HG03139 (cell line): ENCODE measurements at regions not wholly inside any gene's neighbourhood (a gene's known extent, or its start where the extent isn't known, plus 50 kb on each side); places are given as distances from the start of the nearest gene placed in this dataset.
"Not testable (repeated sequence)": the region's sequence is repeated elsewhere in the genome, so short reads cannot be mapped to it uniquely, and the experiment has no call there.

Experiments used
- ATAC-seq: cut with Tn5 transposase; IDR thresholded peaks from one replicate; pipeline ENCODE4 v1.9.1; 2021; ENCODE audit not compliant: unreplicated experiment

DNA sequence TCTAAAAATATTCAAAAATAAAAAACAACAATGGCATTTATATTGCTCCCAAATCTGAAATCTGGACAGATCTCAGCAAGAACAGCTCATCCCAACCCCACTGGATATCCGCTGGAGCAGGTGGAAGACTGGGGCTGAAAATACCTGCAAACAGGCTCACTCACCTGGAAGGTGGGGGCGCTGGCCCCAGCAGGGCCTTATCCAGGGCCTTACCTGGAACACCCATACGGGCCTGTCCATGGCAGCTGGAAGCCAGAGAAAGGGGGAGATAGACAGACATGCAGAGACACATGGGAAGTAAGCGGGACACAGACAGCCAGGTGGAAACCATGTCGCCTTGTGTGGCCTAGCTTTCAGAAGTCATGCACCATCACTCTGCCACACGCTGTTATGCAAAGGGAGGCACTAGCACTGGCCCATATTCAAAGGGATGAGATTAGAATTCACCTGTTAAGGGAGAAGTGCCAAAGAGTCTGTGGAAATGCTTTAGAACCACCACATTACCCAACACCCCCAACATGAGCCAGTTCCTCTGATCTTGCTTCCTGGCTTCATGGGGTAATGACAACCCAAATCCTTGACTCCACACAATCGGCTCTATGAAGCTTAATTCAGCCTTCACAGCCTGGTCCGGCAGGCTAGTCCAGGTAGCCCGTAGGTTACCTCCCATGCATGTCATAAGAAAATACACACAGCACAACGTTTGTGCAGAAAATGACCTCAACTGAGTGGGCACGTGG lies 99.0 kb upstream of the CDYL start:
- ATAC-seq: no peak

DNA sequence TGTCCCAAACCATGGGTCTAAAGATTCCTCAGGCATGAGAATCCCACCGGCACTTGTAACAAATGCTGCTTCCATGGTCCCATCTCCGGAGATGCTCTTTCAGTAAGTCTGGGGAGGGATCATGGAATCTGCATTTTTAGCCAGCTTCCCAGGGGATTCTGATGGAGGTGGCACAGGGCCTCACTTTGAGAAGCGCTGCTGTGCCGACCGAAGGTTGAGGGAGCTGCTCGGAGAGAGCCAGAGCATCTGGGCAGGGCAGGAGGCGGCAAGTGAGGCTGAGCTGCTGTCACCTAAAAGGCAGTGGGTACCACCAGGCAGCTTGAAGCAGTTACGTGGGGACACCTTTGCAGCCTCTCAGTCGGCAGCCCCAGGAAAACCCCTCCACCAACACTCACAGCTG lies 100.2 kb upstream of the CDYL start:
- no peak for ATAC-seq

DNA sequence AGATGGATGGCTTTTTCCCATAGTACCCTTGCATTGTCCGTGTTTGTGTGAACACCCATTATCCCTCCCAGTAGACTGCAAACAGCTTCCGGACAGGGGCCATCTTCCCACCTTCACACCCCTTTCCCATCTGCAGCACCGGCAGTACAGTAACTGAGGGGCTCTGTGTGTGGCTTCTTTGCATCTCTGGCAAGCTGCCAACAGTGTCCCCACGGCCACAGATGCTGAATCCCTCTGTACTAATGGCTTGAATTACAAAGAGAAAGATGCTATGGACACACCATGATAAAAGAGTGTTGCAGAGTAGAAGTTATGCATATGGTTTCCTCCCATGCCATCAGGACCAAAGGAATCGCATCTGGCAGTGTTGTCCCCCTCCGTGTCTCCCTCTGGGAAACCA lies 101.1 kb upstream of the CDYL start:
- ATAC-seq: no peak

DNA sequence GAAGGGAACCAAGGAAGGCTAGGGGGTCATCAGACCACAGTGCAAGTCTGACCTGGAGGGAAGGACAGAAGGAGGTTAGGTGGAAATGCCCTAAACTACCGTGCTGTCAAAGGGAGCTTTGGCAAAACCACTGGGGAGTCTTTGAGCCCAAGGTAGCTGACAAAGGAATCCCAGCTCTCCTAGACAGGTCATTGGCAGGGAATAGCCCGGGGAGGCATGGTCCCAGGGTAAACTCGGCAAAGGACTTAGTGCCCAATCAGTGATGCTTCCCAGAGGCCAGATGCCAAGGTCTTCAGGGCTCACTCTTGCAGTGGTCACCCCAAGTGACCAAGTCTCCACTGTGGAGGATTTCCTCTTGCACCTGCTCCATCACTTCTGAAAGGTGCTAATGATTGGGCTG lies 102.3 kb upstream of the CDYL start:
- no peak for ATAC-seq

DNA sequence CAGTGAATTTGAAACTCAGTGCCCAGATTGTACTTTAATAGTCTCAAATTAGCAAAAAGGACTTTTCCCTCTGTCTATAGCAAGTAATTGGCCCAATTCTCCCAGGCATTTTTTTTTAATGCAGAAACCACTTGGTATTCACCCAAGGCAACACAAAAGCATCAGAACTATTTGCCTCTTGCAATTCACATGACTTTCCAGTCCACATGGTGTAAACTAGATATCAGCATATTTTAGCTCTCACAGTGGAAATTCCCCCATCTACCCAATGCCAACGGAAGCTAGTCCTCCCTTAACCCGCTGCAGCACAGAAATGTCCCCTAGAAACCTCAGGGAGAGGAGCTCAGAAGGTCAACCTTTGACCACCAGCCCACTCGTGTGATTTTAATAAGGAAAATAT lies 103.4 kb upstream of the CDYL start:
- no peak for ATAC-seq

DNA sequence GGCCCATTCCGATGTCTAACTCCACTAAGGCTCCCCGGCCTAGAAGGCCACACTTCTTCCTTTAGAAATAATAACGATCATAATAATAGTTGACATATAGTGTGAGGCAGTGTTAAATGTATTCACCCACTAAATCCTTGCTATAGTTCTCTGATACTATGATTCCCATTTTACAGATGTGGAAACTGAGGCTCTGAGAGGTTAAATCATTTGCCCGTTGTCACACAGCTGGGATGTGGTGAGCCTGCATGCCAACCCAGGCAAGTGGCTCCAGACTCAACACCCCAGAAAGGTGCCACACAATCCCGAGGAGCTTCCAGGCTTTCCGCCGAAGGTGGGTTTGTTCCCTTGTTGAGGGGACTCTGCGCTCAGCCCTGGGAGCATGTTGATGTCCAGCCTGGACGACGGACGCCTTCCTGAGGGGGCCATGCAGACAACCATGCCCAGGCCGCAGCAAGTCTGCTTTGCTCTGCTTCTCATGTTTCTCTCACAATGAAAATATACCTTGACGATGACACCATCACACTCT lies 104.6 kb upstream of the CDYL start:
- ATAC-seq: no peak

DNA sequence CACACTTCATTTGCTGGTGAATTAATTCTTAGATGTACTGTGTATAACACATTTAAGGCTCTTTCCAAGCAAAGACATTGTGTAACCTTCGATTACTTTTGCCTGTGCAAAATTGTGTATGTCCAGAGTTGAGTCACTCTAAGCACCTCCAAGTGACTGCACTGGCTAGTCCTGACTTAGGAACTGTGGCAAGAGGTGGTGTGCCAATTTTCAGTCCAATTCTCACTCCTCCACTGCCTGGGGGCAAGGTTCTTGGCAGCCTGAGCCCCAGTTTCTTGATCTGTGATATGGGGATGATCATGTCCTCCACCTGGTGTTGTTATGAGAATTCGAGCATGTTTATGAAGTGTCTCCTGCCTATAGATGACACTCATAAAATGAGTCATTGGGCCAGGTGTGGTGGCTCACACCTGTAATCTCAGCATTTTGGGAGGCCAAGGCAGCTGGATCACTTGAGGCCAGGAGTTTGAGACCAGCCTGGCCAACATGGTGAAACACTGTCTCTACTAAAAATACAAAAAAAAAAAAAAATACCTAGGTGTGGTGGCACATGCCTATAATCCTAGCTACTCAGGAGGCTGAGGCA lies 105.3 kb upstream of the CDYL start:
- no peak for ATAC-seq

DNA sequence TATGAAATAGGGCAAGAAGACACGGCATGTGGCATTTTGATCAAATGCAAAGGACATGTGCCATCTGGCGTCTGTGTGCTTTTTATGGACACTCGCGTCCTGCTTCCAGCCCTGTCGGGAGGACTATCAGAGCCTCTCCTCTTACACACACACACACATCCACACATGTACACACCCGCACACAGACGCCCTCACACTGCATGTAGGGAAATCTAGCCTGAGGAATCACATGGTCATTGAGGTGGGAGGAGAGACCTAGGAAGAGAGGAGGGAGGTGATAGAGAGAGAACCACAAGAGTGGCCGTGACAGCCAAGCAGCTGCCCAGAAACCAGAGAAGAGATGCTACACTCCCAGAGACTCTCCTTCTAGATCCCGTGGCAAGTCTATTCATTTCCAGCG lies 105.9 kb upstream of the CDYL start:
- ATAC-seq: no peak

DNA sequence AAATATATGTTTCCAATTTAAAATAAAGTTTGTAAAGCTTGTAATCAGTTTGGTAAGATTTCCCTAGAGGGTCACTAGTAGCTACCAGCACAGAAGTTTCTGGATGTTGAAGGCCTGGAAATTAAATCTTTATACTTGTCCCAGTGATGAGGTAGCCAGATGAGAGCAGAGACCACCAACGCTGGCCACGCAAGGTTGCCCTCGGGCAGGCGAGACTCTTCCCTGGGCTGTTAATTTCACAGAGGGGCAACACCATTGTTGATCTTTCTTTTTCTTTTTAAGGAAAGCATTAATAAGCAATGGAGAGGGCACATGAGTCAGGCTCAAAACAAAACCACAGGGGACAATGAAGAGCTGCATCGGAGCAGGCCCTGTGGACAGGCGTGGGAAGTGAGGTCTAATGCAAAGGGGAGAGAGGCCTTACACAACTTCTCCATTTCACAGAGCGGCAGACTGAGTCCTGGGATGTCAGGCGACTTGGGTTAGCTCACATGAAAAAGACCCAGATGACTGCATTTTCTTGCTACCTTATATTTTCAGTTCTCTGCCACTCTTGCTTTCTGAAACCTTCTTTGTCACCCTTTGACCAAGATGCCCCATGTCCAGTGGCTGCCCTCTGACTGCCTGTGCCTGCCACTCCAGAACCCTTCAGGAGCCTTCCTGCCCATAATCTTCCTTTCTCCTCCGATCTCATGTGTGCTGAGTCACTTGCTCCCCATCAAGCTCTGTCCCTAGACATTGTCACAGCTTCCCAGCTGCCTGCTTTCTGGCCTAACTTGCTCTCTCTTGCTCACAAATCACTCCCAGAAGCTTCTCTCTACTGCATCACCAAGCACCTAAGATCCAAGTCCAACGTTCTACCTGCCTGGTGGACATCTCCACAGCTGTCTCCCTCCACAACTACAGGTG lies 107.7 kb upstream of the CDYL start:
- no peak for ATAC-seq

DNA sequence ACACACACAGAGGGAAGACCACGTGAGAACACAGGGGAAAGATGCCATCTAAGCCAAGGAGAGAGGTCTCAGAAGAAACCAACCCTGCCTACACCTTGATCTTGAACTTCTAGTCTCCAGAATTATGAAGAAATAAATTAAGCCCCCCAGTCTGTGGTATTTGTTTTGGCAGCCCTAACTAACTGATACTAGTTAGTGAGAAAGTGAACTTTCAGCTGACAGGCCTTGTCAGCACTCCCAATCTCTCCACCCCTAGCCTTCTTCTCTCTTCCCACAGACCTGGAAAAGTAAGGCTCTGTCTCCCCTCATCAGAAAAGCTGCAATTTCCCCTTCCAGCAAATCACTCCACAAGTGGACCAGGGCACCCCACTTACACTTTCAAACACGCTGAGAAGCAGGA lies 108.6 kb upstream of the CDYL start:
- no peak for ATAC-seq

DNA sequence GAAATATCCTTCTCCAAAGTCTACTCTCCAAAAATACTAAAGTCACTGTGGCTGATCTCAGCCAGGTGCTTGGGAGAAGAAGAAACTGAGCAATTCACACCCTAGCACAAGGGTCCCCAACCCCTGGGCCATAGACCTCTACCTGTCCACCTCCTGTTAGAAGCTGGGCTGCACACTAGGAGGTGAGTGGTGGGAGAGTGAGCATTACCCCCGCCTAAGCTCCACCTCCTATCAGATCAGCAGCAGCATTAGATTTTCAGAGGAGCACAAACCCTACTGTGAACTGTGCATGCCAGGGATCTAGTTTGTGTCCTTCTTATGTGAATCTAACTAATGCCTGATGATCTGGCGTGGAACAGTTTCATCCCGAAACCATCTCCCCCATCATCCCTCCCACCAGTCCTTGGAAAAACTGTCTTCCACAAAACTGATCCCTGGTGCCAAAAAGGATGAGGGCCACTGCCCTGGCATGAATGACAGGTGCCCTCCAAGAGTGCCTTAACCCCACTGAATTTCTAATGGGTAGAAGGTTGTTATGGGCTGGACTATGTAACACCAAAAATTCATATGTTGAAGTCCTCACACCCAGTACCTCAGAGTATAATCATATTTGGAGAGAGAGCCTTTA lies 109.2 kb upstream of the CDYL start:
- ATAC-seq: no peak

DNA sequence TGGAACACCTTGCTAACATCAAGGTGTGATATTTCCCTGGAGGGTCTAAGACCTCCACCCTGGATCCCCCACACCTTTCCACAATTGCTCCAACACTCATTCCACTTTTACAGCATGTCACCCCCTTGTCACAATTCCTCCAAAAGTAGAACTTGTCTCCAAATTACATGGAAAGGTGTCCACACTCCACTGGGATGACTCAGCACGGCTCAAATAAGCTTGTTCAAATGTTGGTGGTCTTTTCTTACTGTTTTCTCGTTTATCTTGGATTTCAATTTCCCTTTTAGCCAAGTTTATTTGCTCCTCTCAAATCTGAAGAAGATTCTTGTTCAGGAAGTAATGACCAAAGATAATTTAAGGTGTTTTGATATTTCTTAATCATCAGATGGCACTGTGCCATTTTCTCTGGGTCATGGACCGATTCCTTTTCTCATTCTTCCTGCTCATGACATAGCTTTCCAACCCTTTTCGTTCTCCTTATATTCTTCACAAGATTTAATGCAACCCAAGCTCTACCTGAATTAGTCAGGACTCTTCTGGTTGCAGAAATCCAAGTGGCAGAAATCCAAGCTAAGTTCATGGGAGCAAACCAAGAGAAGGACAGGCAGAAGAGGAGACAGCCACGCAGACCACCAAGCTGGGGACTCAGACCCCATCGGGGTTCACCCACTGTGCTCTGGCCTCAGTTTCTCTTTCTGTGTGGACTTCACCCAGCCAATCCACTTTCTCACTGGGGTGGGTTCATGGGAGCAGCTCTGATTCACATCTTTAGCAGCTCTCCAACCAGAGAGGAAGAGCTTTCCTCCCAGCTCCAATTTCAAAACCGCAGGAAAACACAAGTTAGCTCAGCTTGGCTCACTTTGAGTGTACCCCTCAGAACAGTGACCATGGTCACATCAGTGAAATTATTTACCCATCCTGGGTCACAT lies 110.5 kb upstream of the CDYL start:
- no peak for ATAC-seq

DNA sequence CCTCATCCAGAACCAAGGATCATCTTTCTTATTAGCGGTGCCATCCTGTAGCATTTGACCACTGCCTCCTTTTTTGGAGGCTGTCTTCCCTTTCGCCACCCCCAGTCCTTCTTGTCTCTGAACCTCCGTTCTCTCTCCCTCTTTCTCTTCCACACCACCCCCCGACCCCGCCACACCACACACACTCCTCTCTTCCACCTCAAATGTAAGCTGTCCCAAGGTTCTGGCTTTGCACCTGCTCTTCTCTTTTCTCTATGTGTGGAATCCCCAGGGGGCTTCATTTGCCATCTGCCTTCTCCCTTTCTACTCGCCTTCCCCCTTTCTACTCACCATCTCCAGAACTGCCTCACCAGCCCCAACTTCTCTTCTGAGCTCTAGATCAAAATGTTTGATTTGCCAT lies 111.3 kb upstream of the CDYL start:
- no peak for ATAC-seq

DNA sequence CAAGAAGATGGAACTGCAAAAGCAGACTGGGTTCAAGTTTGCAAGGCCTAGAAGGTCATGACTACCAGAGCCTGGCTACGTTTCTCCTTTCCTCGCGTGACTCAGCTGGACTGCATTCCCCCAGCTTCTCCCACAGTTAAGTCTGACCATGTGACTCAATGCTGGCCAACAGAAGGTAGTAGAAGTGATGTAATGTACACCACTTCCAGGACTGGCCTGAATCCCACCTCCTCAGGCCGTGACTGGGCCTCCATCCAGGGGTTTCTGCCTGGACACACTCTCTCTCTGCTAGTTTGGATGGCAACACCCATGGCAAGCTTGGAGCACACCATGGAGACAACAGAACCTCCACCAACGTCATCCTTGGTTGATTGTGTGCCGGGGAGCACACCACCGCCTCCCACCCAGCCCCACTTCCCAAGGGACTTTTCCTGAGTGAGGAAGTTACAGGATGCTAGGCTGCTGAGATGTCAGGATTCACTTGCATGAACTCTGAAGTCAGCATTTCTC lies 112.0 kb upstream of the CDYL start:
- ATAC-seq: no peak

DNA sequence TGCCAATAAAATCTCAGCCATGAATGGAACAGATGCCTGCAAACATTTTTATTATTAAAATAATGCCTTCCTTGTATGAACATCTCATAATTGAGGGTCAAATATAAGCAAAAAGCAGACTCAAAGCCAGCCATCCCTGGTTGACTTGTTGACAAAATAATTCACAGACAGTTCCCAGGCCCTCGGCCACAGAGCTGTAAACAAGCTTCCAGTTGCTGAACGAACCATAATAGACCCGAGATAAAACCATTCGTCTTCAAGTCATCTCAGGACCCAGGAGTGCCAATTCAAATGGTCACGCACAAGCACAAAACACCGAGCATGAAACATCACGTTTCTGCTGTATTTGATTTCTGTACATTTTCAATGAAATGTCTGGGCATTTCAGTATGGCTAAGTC lies 113.3 kb upstream of the CDYL start:
- no peak for ATAC-seq

DNA sequence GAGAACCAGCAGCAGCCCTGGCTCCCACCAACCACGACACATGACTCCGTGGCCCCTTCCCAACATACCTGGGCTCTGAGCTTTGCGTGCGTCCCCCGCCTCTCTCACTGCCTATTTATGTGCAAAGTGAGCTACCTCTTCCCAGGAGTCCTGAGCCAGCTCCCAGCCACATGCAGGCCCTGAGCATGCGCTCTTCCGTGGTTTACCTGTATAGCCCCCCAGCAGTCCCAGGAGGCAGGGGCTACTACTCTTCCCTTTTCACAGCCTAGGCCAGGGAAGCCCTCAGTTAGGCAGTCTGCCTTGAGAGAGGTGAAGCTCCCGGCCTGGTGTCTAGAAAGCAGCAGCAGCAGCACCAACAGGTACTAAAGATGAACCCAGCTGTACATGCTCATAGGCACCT lies 114.8 kb upstream of the CDYL start:
- ATAC-seq: no peak

DNA sequence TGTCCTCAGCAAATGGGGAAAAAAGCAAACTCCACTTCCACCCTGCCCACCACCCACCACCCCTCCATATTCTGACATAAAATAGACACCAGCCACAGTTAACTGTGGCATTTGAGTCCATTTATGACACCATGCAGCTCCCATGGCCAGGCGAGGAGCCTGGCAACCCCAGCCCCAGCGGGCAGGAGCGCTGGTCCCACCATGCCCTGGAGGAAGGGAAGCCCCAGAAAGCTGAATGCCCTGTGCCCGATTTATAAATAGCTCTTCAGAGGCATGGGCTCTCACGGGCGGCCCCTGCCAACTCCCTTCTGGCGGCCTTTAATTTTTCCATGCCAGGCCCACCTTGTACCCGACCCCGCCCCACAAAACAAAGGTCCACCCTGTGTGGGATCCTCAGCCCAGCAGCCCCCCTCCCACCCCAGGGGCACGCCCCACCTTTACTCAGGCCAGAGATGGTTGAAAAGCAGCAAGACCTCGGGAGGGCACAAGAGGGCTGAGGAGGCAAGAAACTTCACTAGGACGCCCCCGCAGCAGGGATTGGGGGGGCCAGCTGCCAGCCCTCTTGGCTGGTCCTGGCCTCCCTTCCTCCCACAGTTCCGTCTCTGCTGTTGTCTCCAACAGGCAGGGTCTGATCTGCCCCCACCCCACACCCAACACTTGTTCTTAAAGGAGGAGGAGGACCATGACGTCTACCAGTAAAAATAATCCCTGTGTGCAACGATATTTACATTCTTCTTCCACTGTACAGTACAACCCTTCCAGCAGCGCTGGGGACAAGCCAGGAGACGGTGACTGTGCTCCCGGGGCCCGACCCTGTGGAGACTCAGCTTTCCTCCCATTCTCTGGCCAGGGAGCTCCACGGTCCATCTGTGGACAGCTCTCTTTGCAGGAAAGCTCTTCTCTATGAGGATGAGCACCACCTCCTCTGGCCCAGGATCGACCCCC lies 115.6 kb upstream of the CDYL start:
- no peak for ATAC-seq

DNA sequence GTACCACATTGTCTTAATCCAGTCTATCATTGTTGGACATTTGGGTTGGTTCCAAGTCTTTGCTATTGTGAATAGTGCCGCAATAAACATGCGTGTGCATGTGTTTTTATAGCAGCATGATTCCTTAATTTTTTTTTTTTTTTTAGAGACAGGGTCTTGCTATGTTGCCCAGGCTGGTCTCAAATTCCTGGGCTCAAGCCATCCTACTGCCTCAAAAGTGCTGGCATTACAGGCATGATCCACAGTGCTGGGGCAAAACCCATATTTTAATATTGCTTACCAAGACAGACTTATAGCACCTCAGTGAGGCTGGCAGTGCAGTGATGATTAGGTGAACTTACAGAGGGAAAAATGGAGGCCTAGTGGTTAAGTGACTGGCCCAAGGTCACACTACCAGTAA lies 116.5 kb upstream of the CDYL start:
- ATAC-seq: not testable (repeated sequence)

DNA sequence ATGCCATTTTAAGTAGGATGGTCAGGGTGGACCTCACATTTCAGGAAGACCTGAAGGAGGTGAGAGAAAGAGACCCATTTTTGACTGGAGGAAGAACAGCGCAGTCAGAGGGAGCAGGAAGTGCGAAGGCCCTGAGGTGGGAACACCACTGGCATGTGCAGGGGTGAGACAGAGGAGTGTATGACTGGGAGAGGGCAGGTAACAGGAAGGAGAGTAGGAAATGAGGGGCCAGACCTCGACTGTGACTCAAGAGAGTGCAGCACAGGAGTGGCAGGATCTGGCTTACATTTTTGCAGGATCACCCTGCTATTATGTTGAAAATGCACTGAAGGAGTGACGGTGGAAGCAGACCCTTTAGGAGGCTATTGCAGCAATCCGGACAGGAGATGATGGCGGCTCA lies 117.7 kb upstream of the CDYL start:
- no peak for ATAC-seq
